GM19395 (cell line): ENCODE measurements at regions not wholly inside any gene's neighbourhood (a gene's known extent, or its start where the extent isn't known, plus 50 kb on each side); places are given as distances from the start of the nearest gene placed in this dataset.

Source experiments
- ATAC-seq: cut with Tn5 transposase; IDR thresholded peaks from one replicate; pipeline ENCODE4 v1.9.1; 2021; ENCODE audit warnings: mild to moderate bottlenecking, moderate library complexity; ENCODE audit not compliant: unreplicated experiment

DNA sequence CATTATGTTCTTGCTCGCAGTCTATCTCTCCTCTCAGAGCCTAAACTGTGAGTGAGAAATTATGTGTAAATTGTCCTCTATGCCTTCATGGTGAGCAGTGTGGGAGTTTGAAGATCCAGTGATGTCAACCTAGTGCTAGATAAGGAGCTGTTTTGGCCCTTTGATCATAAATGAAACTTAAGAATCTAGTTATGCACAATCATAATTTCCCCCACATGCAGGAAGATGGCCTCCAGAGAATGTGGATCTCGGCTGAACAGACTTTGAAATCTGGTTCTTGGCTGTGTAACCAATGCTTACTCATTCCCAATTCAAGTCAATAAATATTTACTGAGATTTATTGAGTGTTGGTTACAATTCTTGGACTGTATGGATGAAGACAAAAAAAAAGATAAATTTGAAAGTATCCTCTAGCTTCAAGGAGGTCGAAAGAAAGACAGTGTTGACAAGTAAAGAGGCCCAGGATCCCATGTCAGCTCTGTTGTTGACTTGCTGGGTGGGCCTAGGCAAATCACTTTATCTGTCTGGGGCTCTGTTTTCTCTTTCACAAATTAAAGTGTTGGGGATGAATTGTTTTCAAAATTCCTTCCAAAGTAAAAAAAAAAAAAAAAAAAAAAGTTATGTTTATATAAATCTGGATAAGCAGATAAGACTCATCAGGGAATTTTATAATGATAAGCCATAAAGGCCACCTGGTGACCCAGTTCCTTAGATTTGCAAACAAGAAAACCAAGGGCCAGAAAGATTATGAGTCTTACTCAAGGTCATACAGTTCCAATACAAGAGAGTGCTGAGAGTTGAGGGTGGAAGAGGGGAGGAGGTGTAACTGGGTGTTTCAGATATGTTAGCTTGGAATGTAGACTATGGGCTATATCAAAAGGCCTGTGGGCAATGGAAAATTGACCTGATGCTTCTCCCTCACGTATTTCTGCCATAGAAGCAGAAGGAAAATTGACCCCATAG lies 969.9 kb downstream of the KCNMA1 start:
- no peak for ATAC-seq

DNA sequence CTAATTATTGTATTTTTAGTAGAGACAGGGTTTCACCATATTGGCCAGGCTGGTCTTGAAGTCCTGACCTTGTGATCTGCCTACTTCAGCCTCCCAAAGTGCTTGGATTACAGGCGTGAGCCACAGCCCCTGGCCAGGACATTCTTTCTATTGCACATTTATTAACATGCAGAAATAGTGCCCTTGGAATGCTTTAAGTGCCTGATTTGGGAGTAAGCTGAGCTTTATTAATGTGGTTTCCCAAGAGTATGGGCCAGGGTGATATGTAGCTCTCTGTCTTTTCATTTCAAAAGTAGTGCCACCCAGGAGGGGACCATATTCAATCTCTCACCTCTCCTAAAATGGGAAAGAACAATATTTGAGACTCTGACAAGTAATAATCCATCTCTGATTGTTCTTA lies 970.7 kb downstream of the KCNMA1 start:
- ATAC-seq = no peak

DNA sequence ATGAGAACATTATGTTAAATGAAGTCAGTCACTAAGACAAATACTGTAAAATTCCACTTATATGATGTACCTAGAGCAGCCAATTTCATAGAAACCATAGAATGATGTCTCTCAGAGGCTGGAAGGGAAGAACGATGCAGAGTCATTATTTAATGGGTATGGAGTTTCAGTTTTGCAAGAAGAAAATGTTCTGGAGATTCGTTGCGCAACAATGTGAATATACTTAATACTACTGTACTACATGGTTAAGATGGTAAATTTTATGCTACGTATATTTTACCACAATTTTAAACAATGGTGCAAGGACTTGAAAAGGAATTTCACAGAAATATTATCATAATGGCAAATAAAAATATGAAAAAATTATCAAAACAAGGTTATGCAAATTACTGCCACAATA lies 972.6 kb downstream of the KCNMA1 start:
- ATAC-seq = no peak

DNA sequence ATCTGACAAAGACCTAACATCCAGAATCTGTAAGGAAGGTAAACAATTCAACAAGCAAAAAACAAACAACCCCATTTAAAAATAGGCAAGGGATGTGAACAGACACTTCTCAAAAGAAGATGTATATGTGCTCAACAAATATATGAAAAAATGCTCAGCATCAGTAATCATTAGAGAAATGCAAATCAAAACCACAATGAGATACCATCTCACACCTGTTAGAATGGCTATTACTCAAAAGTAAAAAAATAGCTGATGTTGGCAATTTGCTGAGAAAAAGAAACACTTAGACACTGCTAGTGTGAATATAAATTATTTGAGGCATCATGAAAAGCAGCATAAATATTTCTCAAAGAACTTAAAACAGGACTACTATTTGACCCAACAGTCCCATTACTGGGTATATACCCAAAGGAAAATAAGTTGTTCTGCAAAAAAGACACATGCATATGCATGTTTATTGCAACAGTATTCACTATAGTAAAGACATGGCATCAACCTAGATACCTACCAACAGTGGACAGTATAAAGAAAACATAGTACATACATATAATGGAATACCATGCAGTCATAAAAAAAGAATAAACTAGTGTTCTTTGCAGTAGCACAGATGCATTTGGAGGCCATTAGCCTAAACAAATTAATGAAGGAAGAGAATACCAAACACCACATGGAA lies 980.1 kb downstream of the KCNMA1 start:
- ATAC-seq = peak; percentile 75

DNA sequence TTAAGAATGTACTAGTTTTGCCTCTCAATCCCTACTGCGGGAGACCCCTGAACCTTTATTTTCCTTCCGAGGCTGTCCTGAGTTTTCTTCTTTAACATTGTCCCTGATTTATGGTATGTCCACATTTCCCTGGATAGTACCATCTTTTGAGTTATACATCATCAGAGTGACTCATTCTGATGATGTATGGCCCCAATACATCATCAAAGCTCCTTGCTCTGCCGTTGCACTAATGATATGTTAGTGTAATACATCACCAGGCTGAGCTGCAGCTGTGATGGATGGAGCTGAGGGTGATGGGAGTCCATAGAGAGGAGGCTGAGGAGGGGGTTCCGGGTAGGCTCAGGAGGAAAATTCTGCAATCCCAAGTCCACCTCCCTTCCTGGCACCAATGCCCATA lies 986.5 kb downstream of the KCNMA1 start:
- no peak for ATAC-seq

DNA sequence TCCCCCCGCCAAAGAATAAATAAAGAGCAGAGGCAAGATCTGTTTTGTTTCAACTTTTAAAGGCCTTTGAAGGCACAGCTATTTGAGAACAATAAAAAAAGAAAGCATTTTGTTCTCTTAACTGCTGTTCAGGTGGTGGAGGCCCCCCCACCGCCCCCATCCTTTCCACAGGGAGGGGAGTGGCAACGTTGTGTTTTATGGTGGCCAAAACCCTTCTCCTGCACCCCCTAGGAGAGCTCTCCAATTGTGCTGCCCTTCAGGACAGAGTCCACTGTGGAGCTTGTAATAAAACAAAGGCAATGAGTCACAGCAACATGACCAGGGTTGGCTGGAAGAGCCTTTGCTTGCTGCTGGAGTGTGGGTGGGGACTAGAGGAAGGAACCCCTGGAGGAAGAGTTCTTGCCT lies 987.9 kb downstream of the KCNMA1 start:
- ATAC-seq = no peak

DNA sequence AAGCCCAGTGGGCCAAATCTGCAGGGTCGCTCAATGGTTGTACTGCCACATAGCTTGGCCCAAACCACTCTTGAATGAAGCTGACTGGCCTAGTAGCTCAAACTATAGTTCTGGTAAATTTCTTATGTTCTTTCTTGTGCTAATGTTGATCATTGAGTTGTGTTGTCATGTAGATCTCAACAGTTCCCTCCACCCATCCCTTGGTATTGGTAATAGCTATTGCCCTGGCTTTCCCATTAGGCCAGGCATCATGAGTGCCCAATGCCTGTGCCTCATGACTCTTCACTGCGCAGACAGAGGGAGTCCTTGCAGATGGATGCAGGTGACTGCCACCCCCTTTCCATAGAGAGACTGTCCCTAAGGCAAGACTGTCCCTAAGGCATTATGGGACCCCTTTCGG lies 988.4 kb downstream of the KCNMA1 start:
- ATAC-seq = no peak

DNA sequence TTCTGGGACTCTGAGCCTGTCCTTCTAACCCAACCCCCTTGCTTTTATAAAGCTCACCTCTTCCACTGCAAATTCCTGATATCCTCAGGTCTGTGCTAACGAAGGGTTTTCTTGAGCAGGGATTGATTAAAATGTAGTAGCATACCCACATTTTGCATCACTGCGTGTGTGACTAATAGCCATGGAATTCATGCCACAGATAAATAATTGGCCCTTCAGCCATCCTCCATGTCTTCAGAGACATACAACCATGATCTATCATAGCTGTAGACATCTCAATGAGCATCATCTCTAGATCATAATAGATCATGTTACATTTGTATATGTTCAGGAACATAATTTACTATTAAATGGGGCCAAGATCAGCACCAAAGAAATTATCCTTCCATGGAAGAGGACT lies 990.3 kb downstream of the KCNMA1 start:
- ATAC-seq = no peak

DNA sequence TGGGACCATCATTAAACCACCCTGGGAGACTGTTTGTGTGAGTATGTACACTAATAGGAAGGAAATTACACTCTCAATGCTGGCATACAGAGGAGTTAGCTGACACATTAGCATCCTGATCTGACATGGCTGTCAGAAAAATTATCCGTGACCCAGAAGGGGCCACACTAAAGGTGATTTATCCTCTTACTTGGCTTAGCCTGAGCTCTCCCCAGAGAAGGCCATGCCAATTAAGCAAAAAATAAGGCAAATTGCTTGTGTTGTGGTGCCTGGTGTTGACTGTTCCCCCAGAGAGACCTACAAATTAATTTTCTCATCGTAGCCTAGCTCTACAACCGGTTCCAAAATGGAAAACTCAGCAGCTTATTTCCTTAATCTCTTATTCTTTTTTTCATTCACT lies 992.3 kb downstream of the KCNMA1 start:
- no peak for ATAC-seq

DNA sequence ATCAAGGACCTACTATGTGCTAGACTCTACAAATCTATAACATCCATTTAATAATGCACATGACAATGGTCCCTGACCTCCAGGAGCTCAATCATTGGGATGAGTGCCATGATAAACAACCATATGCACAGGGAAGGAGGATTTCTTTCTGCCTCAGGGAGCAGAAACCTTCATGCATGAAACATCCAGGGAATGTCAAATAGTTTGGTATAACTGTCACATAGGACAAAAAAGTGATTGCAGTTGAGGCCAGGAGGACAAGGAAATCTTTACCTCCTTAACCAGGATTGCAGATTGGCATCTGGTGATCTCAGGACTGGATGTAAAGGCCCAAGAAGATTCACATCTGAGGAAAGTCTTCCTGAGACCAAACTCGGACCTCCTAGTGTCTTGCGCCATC lies 993.1 kb downstream of the KCNMA1 start:
- no peak for ATAC-seq

DNA sequence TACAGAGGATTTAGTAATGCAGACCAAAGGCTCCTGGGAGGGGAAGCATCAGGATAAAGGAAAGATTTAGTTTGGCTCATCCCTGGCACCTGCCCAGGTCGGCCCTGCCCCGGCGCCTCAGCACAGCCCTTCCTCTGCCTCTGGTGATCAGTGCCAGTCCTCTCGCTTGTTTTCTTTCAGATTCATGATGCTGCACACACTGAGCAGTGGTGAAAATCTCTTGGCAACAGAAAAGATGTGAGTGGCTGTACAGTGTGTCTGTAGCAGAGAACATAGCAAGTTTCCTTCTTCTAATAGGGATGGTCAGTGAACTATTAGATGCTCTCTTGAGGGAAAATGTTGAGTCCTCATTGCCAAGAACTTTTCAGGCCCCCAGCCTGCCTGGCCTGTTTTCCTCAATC lies 994.1 kb downstream of the KCNMA1 start:
- no peak for ATAC-seq

DNA sequence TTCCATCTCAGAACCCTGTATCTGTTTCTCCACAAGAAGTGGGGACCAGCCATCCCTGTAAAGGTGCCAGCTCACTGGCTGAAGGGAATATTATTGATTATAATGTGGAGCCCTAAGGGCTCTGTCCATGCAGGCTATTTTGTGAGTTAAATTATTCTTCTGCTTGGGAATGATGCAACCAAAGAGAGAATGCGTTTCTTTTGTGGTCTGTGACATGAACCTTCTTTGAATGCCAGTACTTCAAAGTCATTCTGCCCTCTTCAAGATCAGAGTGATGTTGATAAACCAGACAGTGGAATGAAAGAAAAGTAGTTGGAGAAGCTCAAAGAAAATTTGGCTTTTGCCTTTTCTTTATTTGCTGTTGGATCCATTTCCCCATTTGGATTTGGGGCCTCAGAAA lies 995.2 kb downstream of the KCNMA1 start:
- no peak for ATAC-seq

DNA sequence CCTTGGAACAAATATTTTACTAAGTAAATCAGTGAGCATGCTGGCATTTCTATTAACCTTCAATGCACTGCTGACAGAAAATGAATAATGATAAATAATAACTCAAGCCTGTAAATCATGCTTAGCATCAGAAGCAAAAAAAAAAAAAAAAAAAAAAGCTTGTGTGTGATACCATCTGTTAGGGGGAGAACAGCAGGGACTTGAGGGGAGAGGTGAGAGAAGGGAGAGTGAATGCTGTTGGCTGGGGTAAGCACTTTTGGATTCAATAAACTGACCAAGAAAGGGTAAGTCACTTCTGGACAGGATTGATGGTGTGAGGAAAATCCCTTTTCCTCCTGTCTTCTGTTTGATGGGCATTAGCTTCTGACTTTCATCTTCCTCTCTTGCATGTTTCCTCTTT lies 996.4 kb downstream of the KCNMA1 start:
- ATAC-seq = no peak

DNA sequence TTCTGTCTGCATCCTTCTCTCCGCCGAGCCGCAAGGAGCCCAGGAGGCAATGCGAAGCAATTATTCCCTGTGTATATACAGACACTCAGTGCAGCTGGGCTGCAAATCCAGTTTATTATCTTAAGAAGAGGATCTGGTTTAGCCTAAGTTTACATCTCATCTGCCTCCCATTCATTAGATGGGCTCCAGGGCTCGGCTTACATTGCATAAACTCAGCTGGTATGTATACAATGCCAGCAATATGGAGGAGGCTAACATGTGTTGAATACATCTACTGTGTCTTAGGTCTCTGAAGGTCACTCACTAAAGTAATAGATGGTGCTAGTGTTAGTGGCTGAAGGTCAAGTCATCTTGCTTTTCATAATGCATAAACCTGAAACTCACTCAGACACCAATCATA lies 996.8 kb downstream of the KCNMA1 start:
- ATAC-seq = no peak

DNA sequence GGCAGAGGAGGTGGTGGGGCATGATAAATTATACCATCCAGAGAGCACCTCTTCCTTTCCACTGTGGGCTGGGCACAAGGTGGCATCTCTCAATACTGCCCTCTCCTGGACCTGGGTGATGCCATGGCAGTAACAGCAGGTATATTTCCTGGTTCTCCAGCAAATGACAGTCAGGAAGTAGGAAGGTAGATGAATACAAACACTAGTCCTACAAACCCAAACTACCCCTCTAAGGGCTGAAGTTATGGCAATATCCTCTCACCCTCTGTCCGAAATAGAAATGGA lies 1004.9 kb downstream of the KCNMA1 start:
- peak; percentile 49 for ATAC-seq

DNA sequence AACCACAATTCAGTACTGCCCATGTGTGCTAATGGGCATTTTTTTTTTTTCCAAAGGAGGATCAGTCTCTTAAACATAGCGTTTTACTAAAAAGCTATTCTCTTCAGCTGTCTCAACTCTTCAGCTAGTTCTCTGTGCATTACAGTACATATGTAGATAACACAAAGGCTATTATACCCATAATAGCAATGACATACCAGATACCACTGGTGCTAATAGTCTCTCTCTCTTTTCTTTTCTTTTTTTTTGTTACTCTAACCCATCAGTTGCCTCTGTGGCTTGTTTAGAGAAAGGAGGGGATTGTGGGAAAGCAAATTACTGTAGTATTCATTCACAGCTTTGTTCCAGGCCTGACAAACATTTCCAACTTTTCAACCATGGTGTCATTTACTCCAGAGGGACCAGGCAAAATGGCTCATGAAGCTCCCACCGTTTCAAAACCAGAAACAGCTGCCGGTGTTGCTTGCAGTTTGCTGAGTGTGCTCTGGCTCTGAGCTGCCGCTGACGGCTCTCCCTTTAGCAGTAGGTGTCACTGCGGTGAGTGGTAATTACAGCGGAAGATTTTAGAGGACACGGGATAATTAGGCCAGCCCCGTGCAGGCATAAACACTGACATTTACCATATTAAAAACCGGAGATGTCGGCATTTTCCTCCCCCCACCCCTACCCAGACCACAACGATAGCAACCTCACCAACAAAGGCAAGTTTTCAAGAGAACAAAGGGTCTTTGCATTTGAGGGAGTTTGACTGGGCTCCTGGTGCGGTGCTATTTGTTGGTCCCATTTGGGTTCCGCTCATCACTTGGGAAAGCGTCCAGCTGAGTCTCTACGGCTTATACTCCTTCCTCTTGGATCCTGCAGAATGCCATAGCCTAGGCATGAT lies 1005.5 kb downstream of the KCNMA1 start:
- ATAC-seq = no peak

DNA sequence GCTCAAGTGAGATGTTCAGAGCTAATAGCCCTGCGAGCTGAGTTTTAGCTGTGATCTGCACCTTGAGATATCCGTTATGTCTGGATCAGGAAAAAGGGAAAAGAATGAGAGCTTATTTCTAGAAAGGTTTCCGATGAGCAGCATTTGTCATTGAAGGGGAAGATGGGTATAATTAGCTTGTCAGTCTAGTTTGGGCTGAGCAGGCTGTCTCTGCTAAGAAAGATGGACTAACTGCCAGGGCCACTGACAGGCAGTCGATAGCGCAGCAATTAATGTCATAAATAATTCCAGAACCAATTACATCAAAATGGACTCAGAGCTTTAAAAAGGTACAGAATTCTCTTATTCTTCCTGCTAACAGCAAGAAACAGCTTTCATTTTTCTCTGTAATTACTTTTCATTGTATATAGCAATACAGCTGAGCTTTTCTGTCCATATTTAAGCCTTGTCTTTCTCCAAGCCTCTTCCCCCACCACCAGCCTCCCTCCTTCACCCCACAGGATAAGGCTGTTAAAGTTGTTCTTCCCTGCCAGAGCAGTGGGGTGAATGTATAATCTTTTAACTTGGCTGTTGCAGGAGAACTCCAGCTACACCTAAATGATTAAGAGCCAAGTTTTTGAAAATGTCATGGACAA lies 1006.5 kb downstream of the KCNMA1 start:
- ATAC-seq = no peak

DNA sequence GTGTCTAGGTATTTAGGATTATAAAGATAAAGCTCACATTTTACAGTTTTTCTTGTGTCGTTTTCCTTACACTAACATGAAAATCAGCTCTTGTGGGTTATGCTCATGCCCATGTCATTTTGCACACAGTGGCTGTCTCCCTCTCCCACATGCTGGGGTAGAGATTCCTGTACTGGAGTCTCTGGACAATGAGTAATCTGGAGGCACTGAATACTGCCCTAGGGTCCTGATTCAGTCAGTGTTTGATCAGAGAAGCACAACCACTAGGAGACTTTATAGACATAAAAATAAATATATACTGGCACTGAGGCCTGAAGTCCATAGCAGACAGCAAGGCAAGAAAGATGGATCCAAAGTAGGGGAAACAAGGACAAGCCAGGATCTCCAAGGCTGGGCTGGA lies 1008.8 kb downstream of the KCNMA1 start:
- no peak for ATAC-seq

DNA sequence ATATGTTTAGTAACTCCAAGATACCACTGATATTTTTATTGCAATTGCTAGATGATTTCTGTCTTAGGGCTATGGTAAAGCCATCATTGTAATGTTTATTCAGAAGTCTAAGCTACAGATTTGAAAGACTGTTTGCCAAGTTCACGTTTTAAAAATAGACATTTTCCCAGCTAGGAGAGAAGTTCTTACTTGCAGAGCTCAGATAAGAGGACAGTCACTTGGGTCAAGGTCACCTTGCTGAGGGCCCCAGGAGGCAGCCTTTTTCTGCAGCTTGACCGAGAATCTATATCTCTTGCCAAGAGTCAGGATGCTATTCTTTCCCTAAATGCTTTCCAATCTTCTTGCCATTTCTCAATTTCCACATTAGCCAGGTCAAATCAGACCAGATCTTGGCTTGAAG lies 1011.2 kb downstream of the KCNMA1 start:
- no peak for ATAC-seq

DNA sequence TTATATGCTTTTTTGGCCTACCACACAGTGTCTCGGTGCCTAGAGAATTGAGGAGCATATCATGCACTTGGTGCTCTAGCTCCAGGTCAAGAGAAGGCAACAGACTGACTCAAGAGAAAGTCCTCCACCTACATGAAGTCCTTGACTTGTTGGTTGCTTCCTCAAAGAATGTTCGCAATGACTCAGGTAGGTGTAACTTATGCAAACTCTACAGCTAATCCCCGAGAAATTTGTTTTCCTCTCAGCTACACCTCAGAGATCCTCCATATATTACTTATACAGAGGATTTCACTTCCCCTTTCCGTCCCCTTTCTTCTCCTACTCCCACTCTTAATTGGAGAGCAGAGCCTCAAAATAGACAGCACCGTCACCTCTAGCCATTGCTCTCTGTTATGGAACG lies 1013.1 kb downstream of the KCNMA1 start:
- ATAC-seq = peak; percentile 98
